ENCODE measurements at regions not wholly inside any gene's neighbourhood (a gene's known extent, or its start where the extent isn't known, plus 50 kb on each side); places are given as distances from the start of the nearest gene placed in this dataset.
"Not testable (repeated sequence)": the region's sequence is repeated elsewhere in the genome, so short reads cannot be mapped to it uniquely, and the experiment has no call there.

- DNase-seq (ENCODE audit: low read depth in 2 of 3, low spot score in 1 of 3), result no peak
These were observed 54.8 kb upstream of the SEC14L1 start for GRCh38 chr17:77085926-77086432.

- DNase-seq (ENCODE audit: low read depth in 2 of 3, low spot score in 1 of 3), result peak; percentile 67 to 90 (median 83)
These were observed 54.2 kb upstream of the SEC14L1 start for GRCh38 chr17:77086433-77087010.

GRCh38 chr17:77087650-77088454, 52.9 kb upstream of the SEC14L1 start:
- DNase-seq (ENCODE audit: low read depth in 2 of 3, low spot score in 1 of 3), result no peak

- peak; percentile 75 to 83 (median 82) for DNase-seq (ENCODE audit: low read depth in 2 of 3, low spot score in 1 of 3)
These were observed 52.2 kb upstream of the SEC14L1 start for GRCh38 chr17:77088455-77089123.

GRCh38 chr17:77089124-77089490, 51.7 kb upstream of the SEC14L1 start:
- no peak for DNase-seq (ENCODE audit: low read depth in 2 of 3, low spot score in 1 of 3)

- DNase-seq (ENCODE audit: low read depth in 2 of 3, low spot score in 1 of 3), result not testable (repeated sequence)
These were observed 50.8 kb upstream of the SEC14L1 start for GRCh38 chr17:77089949-77090348.

GRCh38 chr17:77090476-77090875, 50.3 kb upstream of the SEC14L1 start:
- no peak for DNase-seq (ENCODE audit: low read depth in 2 of 3, low spot score in 1 of 3)

Measured in stimulated activated CD4-positive, alpha-beta T cell treated with anti-CD3 and anti-CD28 coated beads, Interleukin-12 subunit alpha, Interleukin-12 subunit beta, amount 100 ng/mL, for 48 hours (primary cell).